Lower lobe of right lung (tissue), 2 donors: ENCODE measurements at regions not wholly inside any gene's neighbourhood (a gene's known extent, or its start where the extent isn't known, plus 50 kb on each side); places are given as distances from the start of the nearest gene placed in this dataset.

Experiments used
- ATAC-seq, 2 donors: fragments of 200-7000 bp; cut with Tn5 transposase; one replicate each; pipeline ENCODE4 v1.9.1; 2020 to 2022; ENCODE audit warnings: mild to moderate bottlenecking in 2 of 2, moderate library complexity in 2 of 2
- DNase-seq: peaks from one replicate; pipeline ENCODE4 v3.0.0-alpha.2; 2020
- H3K27ac ChIP-seq: fragments of 200-600 bp; one replicate; pipeline ENCODE4 v1.8.0; 2022
- H3K27me3 ChIP-seq: fragments of 200-600 bp; one replicate; pipeline ENCODE4 v1.8.0; 2022; ENCODE audit warnings: low read depth
- H3K36me3 ChIP-seq: fragments of 200-600 bp; one replicate; pipeline ENCODE4 v1.8.0; 2022; ENCODE audit warnings: mild to moderate bottlenecking
- H3K4me1 ChIP-seq: fragments of 200-600 bp; one replicate; pipeline ENCODE4 v1.8.0; 2022
- H3K4me3 ChIP-seq: fragments of 200-600 bp; one replicate; pipeline ENCODE4 v1.8.0; 2022; ENCODE audit warnings: mild to moderate bottlenecking
- H3K9me3 ChIP-seq: fragments of 200-600 bp; one replicate; pipeline ENCODE4 v1.8.0; 2022
- intact Hi-C: fragments of 100-400 bp; cut with DNase I; formaldehyde crosslinking; loops from one replicate; pipeline ENCODE4 v1.11.0; 2022
- TF ChIP-seq, protein P1 (sequence below): fragments of 200-600 bp; IDR thresholded peaks from one replicate; pipeline ENCODE4 v1.8.0; 2022; ENCODE audit warnings: antibody characterized with exemption, mild to moderate bottlenecking
- donor health status: DM: no; HTN: yes; CAD: no; lungs with severe emphysema.

DNA sequence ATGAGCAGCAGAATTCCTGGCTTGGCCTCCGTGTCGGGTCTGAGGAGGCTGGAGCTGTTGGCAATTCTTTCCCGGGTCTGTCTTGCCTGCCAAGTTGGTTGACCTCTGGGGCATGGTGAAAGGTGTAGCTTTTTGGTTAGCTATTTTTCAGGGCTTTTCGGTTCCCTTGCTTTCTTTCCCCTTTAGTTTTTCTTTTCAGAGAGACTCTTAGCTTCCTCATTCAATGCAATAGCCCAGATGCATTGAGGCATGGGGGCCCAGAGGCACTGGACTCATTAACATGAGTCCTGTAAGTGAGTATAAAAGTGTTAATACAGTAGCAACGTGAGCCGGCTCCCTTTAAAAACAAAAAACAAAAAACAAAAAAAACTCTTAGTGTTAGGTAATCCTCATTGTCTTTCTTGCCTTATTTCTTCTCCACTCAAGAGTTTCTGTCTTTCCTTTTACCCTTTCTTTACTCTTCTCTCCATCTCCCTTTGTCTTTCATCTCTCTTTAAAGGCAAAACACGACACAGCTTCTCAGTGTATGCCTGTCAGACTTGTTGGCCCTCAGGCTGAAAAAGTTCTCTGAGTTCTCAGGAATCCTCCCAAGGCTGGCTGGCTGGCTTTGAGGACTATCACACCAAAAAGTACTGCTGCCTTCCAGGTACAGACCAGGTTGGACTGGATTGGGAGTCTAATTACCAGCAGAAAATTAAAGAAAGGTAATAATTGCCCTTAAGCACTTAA lies 289.9 kb upstream of the TUT7 start:
- DNase-seq (no peak), ATAC-seq (no peak)
- H3K4me1 ChIP-seq = no peaks in the 10 kb centered on the region
- TF ChIP-seq, protein P1, sequence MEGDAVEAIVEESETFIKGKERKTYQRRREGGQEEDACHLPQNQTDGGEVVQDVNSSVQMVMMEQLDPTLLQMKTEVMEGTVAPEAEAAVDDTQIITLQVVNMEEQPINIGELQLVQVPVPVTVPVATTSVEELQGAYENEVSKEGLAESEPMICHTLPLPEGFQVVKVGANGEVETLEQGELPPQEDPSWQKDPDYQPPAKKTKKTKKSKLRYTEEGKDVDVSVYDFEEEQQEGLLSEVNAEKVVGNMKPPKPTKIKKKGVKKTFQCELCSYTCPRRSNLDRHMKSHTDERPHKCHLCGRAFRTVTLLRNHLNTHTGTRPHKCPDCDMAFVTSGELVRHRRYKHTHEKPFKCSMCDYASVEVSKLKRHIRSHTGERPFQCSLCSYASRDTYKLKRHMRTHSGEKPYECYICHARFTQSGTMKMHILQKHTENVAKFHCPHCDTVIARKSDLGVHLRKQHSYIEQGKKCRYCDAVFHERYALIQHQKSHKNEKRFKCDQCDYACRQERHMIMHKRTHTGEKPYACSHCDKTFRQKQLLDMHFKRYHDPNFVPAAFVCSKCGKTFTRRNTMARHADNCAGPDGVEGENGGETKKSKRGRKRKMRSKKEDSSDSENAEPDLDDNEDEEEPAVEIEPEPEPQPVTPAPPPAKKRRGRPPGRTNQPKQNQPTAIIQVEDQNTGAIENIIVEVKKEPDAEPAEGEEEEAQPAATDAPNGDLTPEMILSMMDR = no peak
- H3K4me3 ChIP-seq = no peak overlapping the region
- no peaks in the 10 kb centered on the region for H3K9me3 ChIP-seq
- intact Hi-C loops = no loop called here
- H3K27me3 ChIP-seq = peaks cover 15% of the 10 kb centered on the region
- H3K36me3 ChIP-seq = no peaks in the 10 kb centered on the region
- no peak overlapping the region for H3K27ac ChIP-seq

DNA sequence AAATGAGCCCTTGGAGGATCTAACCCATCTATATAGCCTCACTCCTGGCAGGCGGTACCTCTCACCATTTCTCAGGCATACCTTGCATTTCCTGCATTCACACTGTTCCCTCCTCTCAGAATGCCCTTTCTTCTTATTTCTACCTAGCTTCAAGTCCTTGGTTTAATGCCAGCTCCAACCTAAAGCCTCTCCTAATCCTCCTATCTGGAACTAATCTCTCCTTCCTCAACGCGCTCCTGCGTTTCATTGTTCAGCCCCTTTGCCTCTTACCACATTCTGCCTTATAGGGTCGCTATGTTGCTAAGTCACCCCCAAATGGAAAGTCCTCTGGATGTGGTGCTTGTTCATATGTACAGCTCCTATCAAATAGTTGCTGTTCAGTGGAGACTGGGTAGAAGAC lies 288.5 kb upstream of the TUT7 start:
- no peaks in the 10 kb centered on the region for H3K36me3 ChIP-seq
- no peaks in the 10 kb centered on the region for H3K9me3 ChIP-seq
- H3K27me3 ChIP-seq = peaks cover 15% of the 10 kb centered on the region
- no peaks in the 10 kb centered on the region for H3K4me1 ChIP-seq
- intact Hi-C loops = no loop called here
- TF ChIP-seq, protein P1 = no peak
- no peak overlapping the region for H3K27ac ChIP-seq
- H3K4me3 ChIP-seq = no peak overlapping the region
- ATAC-seq (no peak), DNase-seq (no peak)

DNA sequence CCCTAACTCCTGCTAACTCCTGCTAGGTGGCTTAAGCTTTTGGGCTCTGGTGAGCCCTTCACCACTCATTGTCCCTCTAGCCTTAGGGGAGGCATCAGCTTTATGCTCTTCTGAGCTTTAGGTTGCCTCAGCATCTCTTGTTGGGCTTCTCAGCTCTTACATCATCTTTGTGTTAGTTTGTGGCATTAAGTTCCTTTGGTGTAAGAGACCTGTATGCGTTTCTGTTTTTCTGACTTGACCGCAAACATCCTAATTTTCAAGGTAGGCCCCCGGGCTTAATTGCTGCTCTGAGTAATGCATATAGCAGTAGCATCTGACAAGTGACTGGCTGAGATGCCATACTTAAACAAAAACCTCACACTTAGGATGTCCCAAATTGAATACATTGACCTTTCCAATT lies 287.8 kb upstream of the TUT7 start:
- Histone ChIP-seq H3K27me3 (peaks cover 22% of the 10 kb centered on the region), H3K36me3 (no peaks in the 10 kb centered on the region), H3K4me1 (no peaks in the 10 kb centered on the region), H3K9me3 (no peaks in the 10 kb centered on the region), H3K27ac (no peak overlapping the region), H3K4me3 (no peak overlapping the region)
- intact Hi-C loops = no loop called here
- DNase-seq (no peak), ATAC-seq (no peak)
- TF ChIP-seq, protein P1 = no peak

DNA sequence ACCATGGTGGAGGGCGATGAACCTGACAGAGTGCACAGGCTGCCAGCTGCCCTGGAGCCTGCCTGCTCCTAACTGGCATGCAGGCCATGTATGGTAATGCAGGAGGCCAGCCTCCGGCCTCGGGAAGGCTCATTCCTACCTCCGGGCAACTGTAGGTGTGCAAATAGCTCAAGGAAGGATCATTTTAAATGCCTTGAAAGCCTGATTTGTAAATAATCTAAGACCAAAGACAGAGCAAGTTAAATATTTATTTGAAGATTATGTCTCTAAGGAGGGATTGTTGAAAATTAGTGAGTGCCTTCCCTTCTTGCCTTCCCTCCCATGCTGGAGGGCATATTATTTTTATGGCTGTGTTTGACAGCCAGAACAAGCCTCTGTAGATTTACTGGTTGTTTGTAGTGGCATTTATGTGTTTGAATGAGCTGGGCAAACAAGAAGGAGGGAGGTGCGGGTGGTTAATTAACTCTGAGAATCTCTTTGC lies 285.7 kb upstream of the TUT7 start:
- ATAC-seq (peak; percentile 36 to 67), DNase-seq (peak; percentile 50)
- Histone ChIP-seq H3K36me3 (no peaks in the 10 kb centered on the region), H3K27me3 (peaks cover 32% of the 10 kb centered on the region), H3K9me3 (no peaks in the 10 kb centered on the region), H3K4me1 (no peaks in the 10 kb centered on the region), H3K27ac (no peak overlapping the region), H3K4me3 (no peak overlapping the region)
- intact Hi-C loops = no loop called here
- TF ChIP-seq, protein P1 = peak; percentile 9

DNA sequence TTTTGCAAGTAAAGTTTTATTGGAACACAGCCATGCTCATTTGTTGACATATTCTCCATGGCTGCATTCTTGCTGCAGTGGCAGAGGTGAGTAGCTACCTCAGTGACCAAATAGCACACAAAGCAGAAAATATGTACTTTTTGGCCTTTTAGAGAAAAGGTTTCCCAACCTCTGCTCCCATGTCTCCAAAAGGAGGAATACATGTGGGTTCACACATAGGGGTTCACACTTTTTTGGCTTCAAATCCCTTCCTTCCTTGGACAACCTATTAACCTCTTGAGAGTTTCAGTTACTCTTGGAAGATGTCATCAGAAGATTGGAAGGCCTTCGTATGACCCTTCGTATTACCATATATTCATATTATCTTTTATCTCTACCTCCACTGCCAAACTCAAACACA lies 285.1 kb upstream of the TUT7 start:
- H3K4me1 ChIP-seq = no peaks in the 10 kb centered on the region
- peaks cover 35% of the 10 kb centered on the region for H3K27me3 ChIP-seq
- ATAC-seq (no peak), DNase-seq (no peak)
- H3K27ac ChIP-seq = no peak overlapping the region
- no peaks in the 10 kb centered on the region for H3K36me3 ChIP-seq
- TF ChIP-seq, protein P1 = no peak
- H3K9me3 ChIP-seq = no peaks in the 10 kb centered on the region
- no peak overlapping the region for H3K4me3 ChIP-seq
- intact Hi-C loops = no loop called here
